22Rv1 (cell line): ENCODE measurements at regions not wholly inside any gene's neighbourhood (a gene's known extent, or its start where the extent isn't known, plus 50 kb on each side); places are given as distances from the start of the nearest gene placed in this dataset.
"Not testable (repeated sequence)": the region's sequence is repeated elsewhere in the genome, so short reads cannot be mapped to it uniquely, and the experiment has no call there.

Experiments used
- H3K27ac ChIP-seq: fragments of 450-650 bp; 2 replicates; pipeline ENCODE4 v1.5.1; 2017
- CTCF ChIP-seq: fragments of 450-650 bp; IDR thresholded peaks from 2 replicates; pipeline ENCODE4 v1.5.1; 2017; ENCODE audit warnings: mild to moderate bottlenecking
- ZFX ChIP-seq: fragments of 450-650 bp; IDR thresholded peaks from 2 replicates; pipeline ENCODE4 v1.6.1; 2017; ENCODE audit warnings: antibody characterized with exemption, borderline replicate concordance

GRCh38 chr20:25860531-25861150 lies 164.0 kb upstream of the ZNF337 start:
- H3K27ac ChIP-seq: no peak overlapping the region

GRCh38 chr20:25859649-25860530 lies 163.2 kb upstream of the ZNF337 start:
- H3K27ac ChIP-seq: no peak overlapping the region
- TF ChIP-seq ZFX: no peak
- no peak for TF ChIP-seq CTCF

More at GRCh38 chr20:25860531-25861150, 164.0 kb upstream of the ZNF337 start:
- TF ChIP-seq ZFX: no peak
- TF ChIP-seq CTCF: no peak

GRCh38 chr20:25858495-25859425 lies 162.1 kb upstream of the ZNF337 start:
- no peak overlapping the region for H3K27ac ChIP-seq
- no peak for TF ChIP-seq CTCF
- TF ChIP-seq ZFX: no peak

GRCh38 chr20:25857091-25857788 lies 160.6 kb upstream of the ZNF337 start:
- H3K27ac ChIP-seq: not testable (repeated sequence)

- no peak overlapping the region for H3K27ac ChIP-seq
- TF ChIP-seq ZFX: no peak
- TF ChIP-seq CTCF: no peak
Measured at GRCh38 chr20:25856256-25856884, 159.7 kb upstream of the ZNF337 start.

- H3K27ac ChIP-seq: not testable (repeated sequence)
Measured at GRCh38 chr20:25855451-25856156, 159.0 kb upstream of the ZNF337 start.

- H3K27ac ChIP-seq: not testable (repeated sequence)
Measured at GRCh38 chr20:25854666-25855065, 158.0 kb upstream of the ZNF337 start.

- peak overlapping the region; percentile 26; the same call in 1 of the 2 replicates for H3K27ac ChIP-seq
Measured at GRCh38 chr20:25853718-25854388, 157.2 kb upstream of the ZNF337 start.

GRCh38 chr20:25852968-25853717 lies 156.5 kb upstream of the ZNF337 start:
- peak overlapping the region; percentile 26; the same call in 1 of the 2 replicates for H3K27ac ChIP-seq

GRCh38 chr20:25850133-25850532 lies 153.5 kb upstream of the ZNF337 start:
- H3K27ac ChIP-seq: not testable (repeated sequence)
